Gastrocnemius medialis (tissue), 4 donors: ENCODE measurements at regions not wholly inside any gene's neighbourhood (a gene's known extent, or its start where the extent isn't known, plus 50 kb on each side); places are given as distances from the start of the nearest gene placed in this dataset.

Experiments used
- CTCF ChIP-seq, 5 experiments: fragments of 450-650 bp in 3 of 5; fragments of 200-600 bp in 2 of 5; sonication (generic) in 2 of 5; IDR thresholded peaks in 4 of 5; conservative IDR thresholded peaks in 1 of 5; 1 replicate in 4 of 5; 2 replicates in 1 of 5; pipeline ENCODE4 v1.5.1; 2016 to 2019; ENCODE audit warnings: antibody characterized with exemption in 5 of 5, mild to moderate bottlenecking in 3 of 5, moderate library complexity in 3 of 5
- POLR2A ChIP-seq, 2 donors: fragments of 450-650 bp; IDR thresholded peaks; one replicate each; pipeline ENCODE4 v1.6.1; 2017; ENCODE audit warnings: antibody characterized with exemption in 2 of 2, mild to moderate bottlenecking in 2 of 2, moderate library complexity in 2 of 2

- no peak for TF ChIP-seq CTCF (IDR thresholded peaks at IDR 0.05 in 4 of 5, conservative IDR thresholded peaks at IDR 0.05 in 1 of 5)
- no peak for TF ChIP-seq POLR2A (IDR thresholded peaks at IDR 0.05)
Observed at GRCh38 chr1:14442669-14443068, 155.8 kb upstream of the KAZN start.
